ENCODE measurements at regions not wholly inside any gene's neighbourhood (a gene's known extent, or its start where the extent isn't known, plus 50 kb on each side); places are given as distances from the start of the nearest gene placed in this dataset.
"Not testable (repeated sequence)": the region's sequence is repeated elsewhere in the genome, so short reads cannot be mapped to it uniquely, and the experiment has no call there.

- Mint-ChIP-seq H3K4me3 (no peak overlapping the region), H3K4me1 (no peaks in the 10 kb centered on the region), H3K27me3 (no peaks in the 10 kb centered on the region), H3K9me3 (ENCODE audit: low read depth) (no peaks in the 10 kb centered on the region), H3K27ac (no peak overlapping the region), H3K36me3 (ENCODE audit: low read depth) (no peaks in the 10 kb centered on the region)
- POLR2A ChIA-PET: interaction anchor here (0.6 kb wide), 1 partner anchor 785 kb away, joined by 3 read pairs; no protein-coding TSS in a partner anchor
- no peak for DNase-seq
- intact Hi-C loops (cut with DNase I, micrococcal nuclease): no loop called here
- CTCF ChIA-PET: interaction anchor here (0.6 kb wide), 2 partner anchors 176 to 181 kb away, joined by 3 to 4 read pairs; no protein-coding TSS in a partner anchor
- ATAC-seq: no peak
Observed at GRCh38 chr1:9442278-9442846, 96.9 kb upstream of the SLC25A33 start.

GRCh38 chr1:9442986-9443385, 96.3 kb upstream of the SLC25A33 start:
- no peaks in the 10 kb centered on the region for H3K9me3 Mint-ChIP-seq (ENCODE audit: low read depth)
- intact Hi-C loops (cut with DNase I, micrococcal nuclease): no loop called here
- H3K36me3 Mint-ChIP-seq (ENCODE audit: low read depth): no peaks in the 10 kb centered on the region
- H3K27ac Mint-ChIP-seq: no peak overlapping the region
- no peaks in the 10 kb centered on the region for H3K4me1 Mint-ChIP-seq
- ChIA-PET CTCF (interaction anchor here (0.6 to 0.7 kb wide), 2 partner anchors 180 to 627 kb away, joined by 3 read pairs; no protein-coding TSS in a partner anchor), POLR2A (no interaction called here)
- ATAC-seq (no peak), DNase-seq (no peak)
- no peak overlapping the region for H3K4me3 Mint-ChIP-seq
- H3K27me3 Mint-ChIP-seq: no peaks in the 10 kb centered on the region

- no peaks in the 10 kb centered on the region for H3K9me3 Mint-ChIP-seq (ENCODE audit: low read depth)
- DNase-seq: no peak
- no peaks in the 10 kb centered on the region for H3K36me3 Mint-ChIP-seq (ENCODE audit: low read depth)
- CTCF ChIA-PET: no interaction called here
- H3K4me3 Mint-ChIP-seq: no peak overlapping the region
- H3K27ac Mint-ChIP-seq: no peak overlapping the region
- H3K4me1 Mint-ChIP-seq: no peaks in the 10 kb centered on the region
- intact Hi-C loops (cut with DNase I, micrococcal nuclease): no loop called here
- POLR2A ChIA-PET: no interaction called here
- no peaks in the 10 kb centered on the region for H3K27me3 Mint-ChIP-seq
- ATAC-seq: no peak
Observed at GRCh38 chr1:9443913-9444445, 95.3 kb upstream of the SLC25A33 start.

GRCh38 chr1:9444532-9444931, 94.7 kb upstream of the SLC25A33 start:
- no peak overlapping the region for H3K27ac Mint-ChIP-seq
- ATAC-seq (no peak), DNase-seq (no peak)
- ChIA-PET CTCF (no interaction called here), POLR2A (no interaction called here)
- no peaks in the 10 kb centered on the region for H3K27me3 Mint-ChIP-seq
- intact Hi-C loops (cut with DNase I, micrococcal nuclease): no loop called here
- no peak overlapping the region for H3K4me3 Mint-ChIP-seq
- H3K9me3 Mint-ChIP-seq (ENCODE audit: low read depth): no peaks in the 10 kb centered on the region
- H3K36me3 Mint-ChIP-seq (ENCODE audit: low read depth): no peaks in the 10 kb centered on the region
- H3K4me1 Mint-ChIP-seq: no peaks in the 10 kb centered on the region

- H3K4me1 Mint-ChIP-seq; DNase-seq; H3K36me3 Mint-ChIP-seq (ENCODE audit: low read depth); H3K27ac Mint-ChIP-seq; CTCF ChIA-PET; intact Hi-C loops (cut with DNase I, micrococcal nuclease); H3K4me3 Mint-ChIP-seq; H3K9me3 Mint-ChIP-seq (ENCODE audit: low read depth); ATAC-seq; H3K27me3 Mint-ChIP-seq: not testable (repeated sequence)
- POLR2A ChIA-PET: interaction anchor here (0.5 kb wide), 1 partner anchor 171 kb away, joined by 4 read pairs; no protein-coding TSS in a partner anchor
Observed at GRCh38 chr1:9445081-9445480, 94.2 kb upstream of the SLC25A33 start.

- Mint-ChIP-seq H3K27me3 (no peaks in the 10 kb centered on the region), H3K4me3 (no peak overlapping the region), H3K36me3 (ENCODE audit: low read depth) (no peaks in the 10 kb centered on the region), H3K27ac (no peak overlapping the region), H3K4me1 (no peaks in the 10 kb centered on the region), H3K9me3 (ENCODE audit: low read depth) (no peaks in the 10 kb centered on the region)
- intact Hi-C loops (cut with DNase I, micrococcal nuclease): no loop called here
- no peak for DNase-seq
- no peak for ATAC-seq
- ChIA-PET CTCF (interaction anchor here (0.9 kb wide), 2 partner anchors 8 to 158 kb away, joined by 3 read pairs; no protein-coding TSS in a partner anchor), POLR2A (no interaction called here)
Observed at GRCh38 chr1:9447215-9447960, 91.9 kb upstream of the SLC25A33 start.

GRCh38 chr1:9448132-9449109, 90.8 kb upstream of the SLC25A33 start:
- ATAC-seq (no peak), DNase-seq (no peak)
- no peaks in the 10 kb centered on the region for H3K9me3 Mint-ChIP-seq (ENCODE audit: low read depth)
- no peaks in the 10 kb centered on the region for H3K36me3 Mint-ChIP-seq (ENCODE audit: low read depth)
- H3K4me3 Mint-ChIP-seq: no peak overlapping the region
- H3K27me3 Mint-ChIP-seq: no peaks in the 10 kb centered on the region
- H3K4me1 Mint-ChIP-seq: no peaks in the 10 kb centered on the region
- POLR2A ChIA-PET: no interaction called here
- intact Hi-C loops (cut with DNase I, micrococcal nuclease): no loop called here
- H3K27ac Mint-ChIP-seq: no peak overlapping the region
- CTCF ChIA-PET: no interaction called here

- no peaks in the 10 kb centered on the region for H3K9me3 Mint-ChIP-seq (ENCODE audit: low read depth)
- no peak for ATAC-seq
- no peaks in the 10 kb centered on the region for H3K27me3 Mint-ChIP-seq
- H3K36me3 Mint-ChIP-seq (ENCODE audit: low read depth): no peaks in the 10 kb centered on the region
- no peak overlapping the region for H3K4me3 Mint-ChIP-seq
- H3K27ac Mint-ChIP-seq: no peak overlapping the region
- no peak for DNase-seq
- H3K4me1 Mint-ChIP-seq: no peaks in the 10 kb centered on the region
- ChIA-PET CTCF (interaction anchor here (1.5 kb wide), 1 partner anchor 160 kb away, joined by 6 read pairs; no protein-coding TSS in a partner anchor), POLR2A (no interaction called here)
- intact Hi-C loops (cut with DNase I, micrococcal nuclease): no loop called here
Observed at GRCh38 chr1:9449110-9449627, 90.1 kb upstream of the SLC25A33 start.

- no peaks in the 10 kb centered on the region for H3K4me1 Mint-ChIP-seq
- no peak overlapping the region for H3K27ac Mint-ChIP-seq
- DNase-seq: no peak
- no peaks in the 10 kb centered on the region for H3K36me3 Mint-ChIP-seq (ENCODE audit: low read depth)
- H3K27me3 Mint-ChIP-seq: no peaks in the 10 kb centered on the region
- H3K9me3 Mint-ChIP-seq (ENCODE audit: low read depth): no peaks in the 10 kb centered on the region
- CTCF ChIA-PET: interaction anchor here (1.5 kb wide), 1 partner anchor 161 kb away, joined by 6 read pairs; no protein-coding TSS in a partner anchor
- intact Hi-C loops (cut with DNase I, micrococcal nuclease): no loop called here
- POLR2A ChIA-PET: no interaction called here
- ATAC-seq: no peak
- H3K4me3 Mint-ChIP-seq: no peak overlapping the region
Observed at GRCh38 chr1:9449976-9450696, 89.1 kb upstream of the SLC25A33 start.

GRCh38 chr1:9451081-9451480, 88.2 kb upstream of the SLC25A33 start:
- no peak for DNase-seq
- no peak overlapping the region for H3K27ac Mint-ChIP-seq
- no peak overlapping the region for H3K4me3 Mint-ChIP-seq
- no peaks in the 10 kb centered on the region for H3K27me3 Mint-ChIP-seq
- CTCF ChIA-PET: interaction anchor here (0.6 to 1.1 kb wide), 2 partner anchors 31 to 161 kb away, joined by 3 to 5 read pairs; no protein-coding TSS in a partner anchor
- POLR2A ChIA-PET: no interaction called here
- H3K4me1 Mint-ChIP-seq: no peaks in the 10 kb centered on the region
- intact Hi-C loops (cut with DNase I, micrococcal nuclease): no loop called here
- no peak for ATAC-seq
- no peaks in the 10 kb centered on the region for H3K9me3 Mint-ChIP-seq (ENCODE audit: low read depth)
- no peaks in the 10 kb centered on the region for H3K36me3 Mint-ChIP-seq (ENCODE audit: low read depth)
